Neural crest cell (in vitro differentiated cells): ENCODE measurements at regions not wholly inside any gene's neighbourhood (a gene's known extent, or its start where the extent isn't known, plus 50 kb on each side); places are given as distances from the start of the nearest gene placed in this dataset.

Experiments
- DNase-seq: peaks from one replicate; pipeline ENCODE4 v3.0.0; 2021; ENCODE audit warnings: low read depth, mixed read lengths, low spot score
- H3K27ac Mint-ChIP-seq: one replicate; pipeline ENCODE4 v1.8.0; 2021; ENCODE audit warnings: mild to moderate bottlenecking, mixed read lengths; ENCODE audit not compliant: unreplicated experiment
- H3K27me3 Mint-ChIP-seq: 2 replicates; pipeline ENCODE4 v1.8.0; 2021; ENCODE audit warnings: low read depth, mild to moderate bottlenecking, mixed read lengths
- H3K36me3 Mint-ChIP-seq: 2 replicates; pipeline ENCODE4 v1.8.0; 2021; ENCODE audit warnings: low read depth, mild to moderate bottlenecking, mixed read lengths
- H3K4me1 Mint-ChIP-seq: 2 replicates; pipeline ENCODE4 v1.8.0; 2021; ENCODE audit warnings: mixed read lengths
- H3K4me3 Mint-ChIP-seq: one replicate; pipeline ENCODE4 v1.8.0; 2021; ENCODE audit warnings: mild to moderate bottlenecking, mixed read lengths
- H3K9me3 Mint-ChIP-seq: 2 replicates; pipeline ENCODE4 v1.8.0; 2021; ENCODE audit warnings: mixed read lengths
- CTCF ChIP-seq: fragments of 200-600 bp; sonication (generic); conservative IDR thresholded peaks from 2 replicates; pipeline ENCODE4 v1.5.0; 2021; ENCODE audit warnings: antibody characterized with exemption, mild to moderate bottlenecking

GRCh38 chr3:104549099-104549714, 817.5 kb upstream of the ALCAM start:
- no peak overlapping the region for H3K27ac Mint-ChIP-seq
- TF ChIP-seq CTCF: no peak

DNA sequence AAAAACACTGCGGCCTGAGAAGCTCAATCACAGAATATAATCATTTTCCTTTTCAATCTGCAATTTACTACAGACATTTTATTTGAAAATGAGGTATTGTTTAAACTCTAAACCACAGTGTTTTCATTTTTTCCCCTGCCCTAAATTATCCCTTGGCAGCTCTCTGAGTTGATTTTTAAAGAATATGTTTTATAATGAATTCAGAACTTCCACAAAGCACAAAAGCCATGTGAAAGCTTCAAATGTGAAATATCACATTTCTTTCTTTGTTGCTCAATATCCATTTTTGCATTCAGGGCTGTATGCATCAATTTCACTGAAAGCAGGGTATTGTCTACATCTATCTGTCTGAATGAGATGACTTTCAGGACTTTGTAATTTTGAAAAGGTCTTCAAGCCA, 813.6 kb upstream of the ALCAM start:
- Mint-ChIP-seq H3K9me3 (no peaks in the 10 kb centered on the region), H3K27me3 (no peaks in the 10 kb centered on the region), H3K27ac (no peak overlapping the region), H3K36me3 (no peaks in the 10 kb centered on the region), H3K4me3 (no peak overlapping the region), H3K4me1 (no peaks in the 10 kb centered on the region)
- no peak for TF ChIP-seq CTCF
- DNase-seq: no peak

More at GRCh38 chr3:104549099-104549714, 817.5 kb upstream of the ALCAM start:
- Mint-ChIP-seq H3K36me3 (no peaks in the 10 kb centered on the region), H3K4me1 (no peaks in the 10 kb centered on the region), H3K9me3 (no peaks in the 10 kb centered on the region), H3K27me3 (no peaks in the 10 kb centered on the region), H3K4me3 (no peak overlapping the region)
- no peak for DNase-seq

DNA sequence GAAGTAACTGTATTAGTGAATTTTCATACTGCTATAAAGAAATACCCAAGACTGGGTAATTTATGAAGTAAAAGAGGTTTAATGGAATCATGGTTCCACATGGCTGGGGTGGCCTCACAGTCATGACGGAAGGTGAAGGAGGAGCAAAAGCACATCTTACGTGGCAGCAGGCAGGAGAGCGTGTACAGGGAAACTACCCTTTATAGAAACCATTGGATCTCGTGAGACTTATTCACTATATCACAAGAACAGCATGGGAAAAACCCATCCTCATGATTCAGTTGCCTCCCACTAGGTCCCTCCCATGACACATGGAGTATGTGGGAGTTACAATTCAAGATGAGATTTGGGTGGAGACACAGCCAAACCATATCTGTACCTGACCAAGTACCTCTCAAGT, 812.3 kb upstream of the ALCAM start:
- DNase-seq: no peak
- no peaks in the 10 kb centered on the region for H3K4me1 Mint-ChIP-seq
- no peak overlapping the region for H3K4me3 Mint-ChIP-seq
- peaks cover 3% of the 10 kb centered on the region for H3K9me3 Mint-ChIP-seq
- H3K27ac Mint-ChIP-seq: no peak overlapping the region
- TF ChIP-seq CTCF: no peak
- no peaks in the 10 kb centered on the region for H3K36me3 Mint-ChIP-seq
- H3K27me3 Mint-ChIP-seq: no peaks in the 10 kb centered on the region

DNA sequence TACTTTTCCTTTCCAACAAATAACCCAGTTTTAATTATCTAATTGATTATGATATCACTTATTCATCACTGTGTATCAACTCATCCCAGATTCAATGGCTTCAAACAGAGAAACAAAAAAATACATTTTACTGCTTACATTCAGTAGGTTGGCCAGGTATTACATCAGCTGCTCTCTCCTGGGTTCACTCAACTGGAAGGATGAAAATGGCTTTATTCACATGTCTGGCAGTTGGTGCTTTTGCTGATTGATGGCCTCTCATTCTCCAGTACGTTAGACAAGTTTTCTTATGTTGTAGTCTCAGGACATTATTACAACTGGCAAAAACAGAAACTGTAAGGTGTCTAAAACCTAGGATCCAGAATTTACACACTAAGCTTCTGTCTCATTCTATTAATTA, 811.0 kb upstream of the ALCAM start:
- DNase-seq: no peak
- no peaks in the 10 kb centered on the region for H3K27me3 Mint-ChIP-seq
- no peak overlapping the region for H3K4me3 Mint-ChIP-seq
- peaks cover 3% of the 10 kb centered on the region for H3K9me3 Mint-ChIP-seq
- H3K4me1 Mint-ChIP-seq: no peaks in the 10 kb centered on the region
- no peak for TF ChIP-seq CTCF
- no peaks in the 10 kb centered on the region for H3K36me3 Mint-ChIP-seq
- H3K27ac Mint-ChIP-seq: no peak overlapping the region

DNA sequence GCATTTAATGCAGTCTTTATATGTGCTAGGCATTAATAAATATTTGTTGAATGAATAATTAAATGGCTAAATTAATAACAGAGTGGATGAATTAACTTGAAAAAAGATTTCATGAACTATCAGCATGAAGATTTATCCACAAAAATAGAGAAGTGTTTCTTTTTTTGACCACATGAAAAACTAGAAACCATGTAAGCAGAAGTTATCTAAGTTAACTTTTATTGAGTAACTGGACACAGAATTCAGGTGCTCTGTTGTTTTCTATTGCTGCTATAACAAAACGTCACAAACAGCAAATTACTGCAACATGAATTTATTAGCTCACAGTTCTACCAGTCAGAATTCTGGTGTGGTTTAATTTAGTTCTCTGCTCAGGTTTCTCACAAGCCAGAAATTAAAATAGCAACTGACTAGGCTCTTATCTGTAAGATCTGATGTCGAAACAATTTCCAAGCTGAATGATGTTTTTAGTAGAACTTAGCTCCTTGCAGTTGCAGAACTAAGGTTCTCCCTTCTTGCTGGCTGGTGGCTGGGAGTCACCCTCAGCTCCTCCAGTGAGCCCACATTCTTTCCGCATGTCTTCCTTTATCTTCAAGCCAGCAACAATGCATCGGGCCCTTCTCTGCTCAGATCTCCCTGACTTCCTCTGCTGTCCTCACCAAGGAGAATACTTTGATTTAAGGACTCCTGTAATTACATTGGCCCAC, 810.2 kb upstream of the ALCAM start:
- no peaks in the 10 kb centered on the region for H3K27me3 Mint-ChIP-seq

More for the DNA sequence above, 810.2 kb upstream of the ALCAM start:
- Mint-ChIP-seq H3K4me3 (no peak overlapping the region), H3K36me3 (no peaks in the 10 kb centered on the region), H3K9me3 (peaks cover 3% of the 10 kb centered on the region), H3K4me1 (no peaks in the 10 kb centered on the region), H3K27ac (peak overlapping the region; percentile 0)
- no peak for TF ChIP-seq CTCF
- DNase-seq: no peak
